Neural progenitor cell (in vitro differentiated cells): ENCODE measurements at regions not wholly inside any gene's neighbourhood (a gene's known extent, or its start where the extent isn't known, plus 50 kb on each side); places are given as distances from the start of the nearest gene placed in this dataset.

Experiments used
- CTCF ChIP-seq: fragments of 200-600 bp; sonication (generic); IDR thresholded peaks from 2 replicates; pipeline ENCODE4 v1.5.1; 2017; ENCODE audit warnings: antibody characterized with exemption, mild to moderate bottlenecking
- EZH2 ChIP-seq: fragments of 200-600 bp; sonication (generic); IDR thresholded peaks from 2 replicates; pipeline ENCODE4 v1.6.1; 2017; ENCODE audit warnings: antibody characterized with exemption, mild to moderate bottlenecking, moderate library complexity
- EZH2phosphoT487 ChIP-seq: fragments of 200-600 bp; sonication (generic); IDR thresholded peaks from 2 replicates; pipeline ENCODE4 v1.6.1; 2017; ENCODE audit warnings: antibody characterized with exemption

DNA sequence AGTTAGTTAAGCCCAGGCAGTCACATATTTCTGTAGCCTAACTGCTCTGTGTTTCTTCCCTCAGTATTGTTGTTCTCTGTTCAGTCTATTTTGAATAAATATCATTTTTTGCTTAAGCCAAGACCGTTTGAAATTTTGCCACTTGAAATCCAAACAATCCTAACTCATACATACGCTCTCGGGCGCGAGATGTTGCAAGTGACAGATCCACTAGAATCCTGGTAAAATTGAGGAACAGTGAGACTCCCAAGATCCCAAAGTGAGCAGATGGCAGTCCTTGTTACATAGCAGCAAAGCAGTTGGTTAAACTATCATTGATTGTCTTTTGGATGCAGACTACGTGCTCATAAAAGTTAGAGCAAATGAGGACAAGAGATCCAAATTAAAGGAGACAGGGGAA lies 625.4 kb downstream of the TBL1XR1 start:
- TF ChIP-seq CTCF (no peak), EZH2phosphoT487 (no peak), EZH2 (no peak)
